ENCODE measurements at regions not wholly inside any gene's neighbourhood (a gene's known extent, or its start where the extent isn't known, plus 50 kb on each side); places are given as distances from the start of the nearest gene placed in this dataset.

- FAIRE-seq, result no peak
- no peak for DNase-seq (ENCODE audit: insufficient read length, low spot score)
Observed at GRCh38 chr2:4354678-4355077, 651.3 kb downstream of the DCDC2C start.

GRCh38 chr2:4356109-4356508, 652.7 kb downstream of the DCDC2C start:
- FAIRE-seq (no peak), DNase-seq (ENCODE audit: insufficient read length, low spot score) (no peak)

- no peak for FAIRE-seq
Observed at GRCh38 chr2:4356541-4356940, 653.2 kb downstream of the DCDC2C start.

GRCh38 chr2:4357121-4357520, 653.7 kb downstream of the DCDC2C start:
- DNase-seq (ENCODE audit: insufficient read length, low spot score), result no peak
- FAIRE-seq, result no peak

More at GRCh38 chr2:4356541-4356940, 653.2 kb downstream of the DCDC2C start:
- no peak for DNase-seq (ENCODE audit: insufficient read length, low spot score)

- FAIRE-seq, result no peak
- no peak for DNase-seq (ENCODE audit: insufficient read length, low spot score)
Observed at GRCh38 chr2:4358837-4359236, 655.5 kb downstream of the DCDC2C start.

GRCh38 chr2:4368907-4369306, 665.5 kb downstream of the DCDC2C start:
- FAIRE-seq (no peak), DNase-seq (ENCODE audit: insufficient read length, low spot score) (no peak)

GRCh38 chr2:4369826-4370419, 666.5 kb downstream of the DCDC2C start:
- no peak for FAIRE-seq
- DNase-seq (ENCODE audit: insufficient read length, low spot score), result no peak

GRCh38 chr2:4370422-4371090, 667.2 kb downstream of the DCDC2C start:
- FAIRE-seq (no peak), DNase-seq (ENCODE audit: insufficient read length, low spot score) (no peak)

GRCh38 chr2:4381049-4381448, 677.7 kb downstream of the DCDC2C start:
- FAIRE-seq (no peak), DNase-seq (ENCODE audit: insufficient read length, low spot score) (no peak)

- FAIRE-seq (no peak), DNase-seq (ENCODE audit: insufficient read length, low spot score) (no peak)
Observed at GRCh38 chr2:4381773-4382172, 678.4 kb downstream of the DCDC2C start.

GRCh38 chr2:4391013-4391412, 687.6 kb downstream of the DCDC2C start:
- no peak for FAIRE-seq
- DNase-seq (ENCODE audit: insufficient read length, low spot score), result no peak

GRCh38 chr2:4404363-4404762, 701.0 kb downstream of the DCDC2C start:
- FAIRE-seq (no peak), DNase-seq (ENCODE audit: insufficient read length, low spot score) (no peak)

- FAIRE-seq, result no peak
- DNase-seq (ENCODE audit: insufficient read length, low spot score), result no peak
Observed at GRCh38 chr2:4408321-4408720, 704.9 kb downstream of the DCDC2C start.

- no peak for DNase-seq (ENCODE audit: insufficient read length, low spot score)
Observed at GRCh38 chr2:4412637-4413187, 709.3 kb downstream of the DCDC2C start.

GRCh38 chr2:4415171-4415570, 711.8 kb downstream of the DCDC2C start:
- FAIRE-seq (no peak), DNase-seq (ENCODE audit: insufficient read length, low spot score) (no peak)

More at GRCh38 chr2:4412637-4413187, 709.3 kb downstream of the DCDC2C start:
- no peak for FAIRE-seq

- DNase-seq (ENCODE audit: insufficient read length, low spot score) (no peak), FAIRE-seq (no peak)
Observed at GRCh38 chr2:4415810-4416413, 712.5 kb downstream of the DCDC2C start.

- no peak for FAIRE-seq
- no peak for DNase-seq (ENCODE audit: insufficient read length, low spot score)
Observed at GRCh38 chr2:4416431-4416830, 713.1 kb downstream of the DCDC2C start.

GRCh38 chr2:4417771-4418170, 714.4 kb downstream of the DCDC2C start:
- FAIRE-seq (no peak), DNase-seq (ENCODE audit: insufficient read length, low spot score) (no peak)

- FAIRE-seq (no peak), DNase-seq (ENCODE audit: insufficient read length, low spot score) (no peak)
Observed at GRCh38 chr2:4420032-4420431, 716.7 kb downstream of the DCDC2C start.

GRCh38 chr2:4424153-4424552, 720.8 kb downstream of the DCDC2C start:
- DNase-seq (ENCODE audit: insufficient read length, low spot score) (no peak), FAIRE-seq (no peak)

GRCh38 chr2:4427083-4427482, 723.7 kb downstream of the DCDC2C start:
- no peak for DNase-seq (ENCODE audit: insufficient read length, low spot score)
- no peak for FAIRE-seq

GRCh38 chr2:4445821-4446220, 742.4 kb downstream of the DCDC2C start:
- DNase-seq (ENCODE audit: insufficient read length, low spot score) (no peak), FAIRE-seq (no peak)
